Activated T-cell treated with anti-CD3 and anti-CD28 coated beads, Interleukin-2, amount 50 U/mL, for 24 hours (primary cell): ENCODE measurements at regions not wholly inside any gene's neighbourhood (a gene's known extent, or its start where the extent isn't known, plus 50 kb on each side); places are given as distances from the start of the nearest gene placed in this dataset.

Experiments
- DNase-seq: peaks from one replicate; pipeline ENCODE4 v3.0.0-alpha.2; 2020
- H3K27ac Mint-ChIP-seq: 2 replicates; pipeline ENCODE4 v1.8.0; 2020; ENCODE audit warnings: mild to moderate bottlenecking, mixed read lengths
- H3K27me3 Mint-ChIP-seq: 2 replicates; pipeline ENCODE4 v1.8.0; 2020; ENCODE audit warnings: mixed read lengths
- H3K36me3 Mint-ChIP-seq: 2 replicates; pipeline ENCODE4 v1.8.0; 2020; ENCODE audit warnings: low read depth, mixed read lengths
- H3K4me1 Mint-ChIP-seq: 2 replicates; pipeline ENCODE4 v1.8.0; 2020; ENCODE audit warnings: low read depth, mixed read lengths
- H3K4me3 Mint-ChIP-seq: 2 replicates; pipeline ENCODE4 v1.8.0; 2020; ENCODE audit warnings: mild to moderate bottlenecking, moderate library complexity, mixed read lengths
- H3K9me3 Mint-ChIP-seq: 2 replicates; pipeline ENCODE4 v1.8.0; 2020; ENCODE audit warnings: mixed read lengths

- Mint-ChIP-seq H3K9me3 (no peaks in the 10 kb centered on the region), H3K27ac (no peak overlapping the region), H3K4me1 (no peaks in the 10 kb centered on the region), H3K36me3 (no peaks in the 10 kb centered on the region), H3K27me3 (no peaks in the 10 kb centered on the region), H3K4me3 (no peak overlapping the region)
- no peak for DNase-seq
Observed at GRCh38 chr3:87044409-87044808, 53.5 kb upstream of the VGLL3 start.

- Mint-ChIP-seq H3K9me3 (no peaks in the 10 kb centered on the region), H3K4me1 (no peaks in the 10 kb centered on the region), H3K27me3 (no peaks in the 10 kb centered on the region), H3K36me3 (no peaks in the 10 kb centered on the region), H3K27ac (no peak overlapping the region), H3K4me3 (no peak overlapping the region)
- DNase-seq: no peak
Observed at GRCh38 chr3:87041191-87041590, 50.2 kb upstream of the VGLL3 start.
